ENCODE measurements at regions not wholly inside any gene's neighbourhood (a gene's known extent, or its start where the extent isn't known, plus 50 kb on each side); places are given as distances from the start of the nearest gene placed in this dataset.

GRCh38 chr9:20271723-20272122 lies 350.6 kb downstream of the MLLT3 start:
- Histone ChIP-seq H4K91ac (ENCODE audit: low read depth, low read length, poor library complexity) (no peak overlapping the region), H3K4ac (ENCODE audit: low read length) (no peak overlapping the region), H3K4me2 (ENCODE audit: insufficient read depth, low read length, poor library complexity, severe bottlenecking) (no peak overlapping the region), H2BK15ac (ENCODE audit: low read length) (no peak overlapping the region), H2AK5ac (ENCODE audit: low read depth, low read length) (no peak overlapping the region), H3K18ac (ENCODE audit: low read length) (no peak overlapping the region), H3K36me3 (replicated peaks in 1 of 2; ENCODE audit: control insufficient read depth in 2 of 2, insufficient read depth in 2 of 2, low read length in 2 of 2) (no peaks in the 10 kb centered on the region), H2BK5ac (ENCODE audit: low read length) (no peak overlapping the region), H3K4me3 (ENCODE audit: low read length in 2 of 2) (no peak overlapping the region), H3K27ac (replicated peaks; ENCODE audit: low read length) (no peak overlapping the region), H3K4me1 (ENCODE audit: control insufficient read depth in 2 of 2, insufficient read depth in 1 of 2, low read depth in 1 of 2, low read length in 2 of 2) (peaks cover 0 to 9% of the 10 kb centered on the region in 2 donors), H3K9ac (ENCODE audit: low read depth, low read length, poor library complexity) (no peak overlapping the region), H2AFZ (ENCODE audit: low read length) (no peak overlapping the region), H3K27me3 (ENCODE audit: control insufficient read depth in 3 of 3, insufficient read depth in 3 of 3, low read depth in 1 of 3, low read length in 3 of 3) (no peaks in the 10 kb centered on the region), H3K23ac (ENCODE audit: low read depth, low read length, poor library complexity) (no peak overlapping the region), H2BK120ac (ENCODE audit: low read depth, low read length) (no peak overlapping the region), H3K9me3 (replicated peaks in 1 of 2; ENCODE audit: control insufficient read depth in 2 of 2, insufficient read depth in 1 of 2, low read depth in 1 of 2, low read length in 2 of 2) (no peaks in the 10 kb centered on the region), H3K14ac (ENCODE audit: low read length) (no peak overlapping the region), H4K8ac (ENCODE audit: low read depth, low read length) (no peak overlapping the region), H2BK12ac (ENCODE audit: low read length) (no peak overlapping the region), H3K79me1 (ENCODE audit: low read depth, low read length) (no peaks in the 10 kb centered on the region)
- no CpG with 5 or more reads among the region's 2 CpGs for WGBS, 2 donors (ENCODE audit: extremely low coverage in 2 of 2, insufficient read length in 2 of 2, insufficient replicate concordance in 1 of 2)
- no peak for DNase-seq (ENCODE audit: low spot score)

GRCh38 chr9:20271096-20271495 lies 351.2 kb downstream of the MLLT3 start:
- Histone ChIP-seq H2BK12ac (ENCODE audit: low read length) (no peak overlapping the region), H2AK5ac (ENCODE audit: low read depth, low read length) (no peak overlapping the region), H3K18ac (ENCODE audit: low read length) (no peak overlapping the region), H3K23ac (ENCODE audit: low read depth, low read length, poor library complexity) (no peak overlapping the region), H3K4ac (ENCODE audit: low read length) (no peak overlapping the region), H3K27ac (replicated peaks; ENCODE audit: low read length) (no peak overlapping the region), H4K91ac (ENCODE audit: low read depth, low read length, poor library complexity) (no peak overlapping the region), H3K36me3 (replicated peaks in 1 of 2; ENCODE audit: control insufficient read depth in 2 of 2, insufficient read depth in 2 of 2, low read length in 2 of 2) (no peaks in the 10 kb centered on the region), H3K9ac (ENCODE audit: low read depth, low read length, poor library complexity) (no peak overlapping the region), H2BK120ac (ENCODE audit: low read depth, low read length) (no peak overlapping the region), H3K4me2 (ENCODE audit: insufficient read depth, low read length, poor library complexity, severe bottlenecking) (no peak overlapping the region), H3K4me1 (ENCODE audit: control insufficient read depth in 2 of 2, insufficient read depth in 1 of 2, low read depth in 1 of 2, low read length in 2 of 2) (peaks cover 0 to 9% of the 10 kb centered on the region in 2 donors), H2AFZ (ENCODE audit: low read length) (no peak overlapping the region), H3K4me3 (ENCODE audit: low read length in 2 of 2) (no peak overlapping the region), H3K79me1 (ENCODE audit: low read depth, low read length) (no peaks in the 10 kb centered on the region), H3K9me3 (replicated peaks in 1 of 2; ENCODE audit: control insufficient read depth in 2 of 2, insufficient read depth in 1 of 2, low read depth in 1 of 2, low read length in 2 of 2) (no peaks in the 10 kb centered on the region), H2BK5ac (ENCODE audit: low read length) (no peak overlapping the region), H2BK15ac (ENCODE audit: low read length) (no peak overlapping the region), H4K8ac (ENCODE audit: low read depth, low read length) (no peak overlapping the region), H3K14ac (ENCODE audit: low read length) (no peak overlapping the region), H3K27me3 (ENCODE audit: control insufficient read depth in 3 of 3, insufficient read depth in 3 of 3, low read depth in 1 of 3, low read length in 3 of 3) (no peaks in the 10 kb centered on the region)
- no CpG with 5 or more reads among the region's 1 CpG for WGBS, 2 donors (ENCODE audit: extremely low coverage in 2 of 2, insufficient read length in 2 of 2, insufficient replicate concordance in 1 of 2)
- DNase-seq (ENCODE audit: low spot score): no peak

GRCh38 chr9:20270161-20270560 lies 352.1 kb downstream of the MLLT3 start:
- Histone ChIP-seq H3K14ac (ENCODE audit: low read length) (no peak overlapping the region), H3K4me3 (ENCODE audit: low read length in 2 of 2) (no peak overlapping the region), H2AK5ac (ENCODE audit: low read depth, low read length) (no peak overlapping the region), H3K9ac (ENCODE audit: low read depth, low read length, poor library complexity) (no peak overlapping the region), H3K23ac (ENCODE audit: low read depth, low read length, poor library complexity) (no peak overlapping the region), H3K36me3 (replicated peaks in 1 of 2; ENCODE audit: control insufficient read depth in 2 of 2, insufficient read depth in 2 of 2, low read length in 2 of 2) (no peaks in the 10 kb centered on the region), H4K8ac (ENCODE audit: low read depth, low read length) (no peak overlapping the region), H3K4ac (ENCODE audit: low read length) (no peak overlapping the region), H3K9me3 (replicated peaks in 1 of 2; ENCODE audit: control insufficient read depth in 2 of 2, insufficient read depth in 1 of 2, low read depth in 1 of 2, low read length in 2 of 2) (no peaks in the 10 kb centered on the region), H4K91ac (ENCODE audit: low read depth, low read length, poor library complexity) (no peak overlapping the region), H2AFZ (ENCODE audit: low read length) (no peak overlapping the region), H3K4me1 (ENCODE audit: control insufficient read depth in 2 of 2, insufficient read depth in 1 of 2, low read depth in 1 of 2, low read length in 2 of 2) (peaks cover 0 to 9% of the 10 kb centered on the region in 2 donors), H3K27ac (replicated peaks; ENCODE audit: low read length) (no peak overlapping the region), H3K18ac (ENCODE audit: low read length) (no peak overlapping the region), H2BK5ac (ENCODE audit: low read length) (no peak overlapping the region), H2BK12ac (ENCODE audit: low read length) (no peak overlapping the region), H2BK15ac (ENCODE audit: low read length) (no peak overlapping the region), H3K79me1 (ENCODE audit: low read depth, low read length) (no peaks in the 10 kb centered on the region), H2BK120ac (ENCODE audit: low read depth, low read length) (no peak overlapping the region), H3K27me3 (ENCODE audit: control insufficient read depth in 3 of 3, insufficient read depth in 3 of 3, low read depth in 1 of 3, low read length in 3 of 3) (no peaks in the 10 kb centered on the region), H3K4me2 (ENCODE audit: insufficient read depth, low read length, poor library complexity, severe bottlenecking) (no peak overlapping the region)
- WGBS, 2 donors (ENCODE audit: extremely low coverage in 2 of 2, insufficient read length in 2 of 2, insufficient replicate concordance in 1 of 2): no CpG with 5 or more reads among the region's 1 CpG
- DNase-seq (ENCODE audit: low spot score): no peak

- Histone ChIP-seq H3K27me3 (ENCODE audit: control insufficient read depth in 3 of 3, insufficient read depth in 3 of 3, low read depth in 1 of 3, low read length in 3 of 3) (no peaks in the 10 kb centered on the region), H3K36me3 (replicated peaks in 1 of 2; ENCODE audit: control insufficient read depth in 2 of 2, insufficient read depth in 2 of 2, low read length in 2 of 2) (no peaks in the 10 kb centered on the region), H3K18ac (ENCODE audit: low read length) (no peak overlapping the region), H3K23ac (ENCODE audit: low read depth, low read length, poor library complexity) (no peak overlapping the region), H4K8ac (ENCODE audit: low read depth, low read length) (no peak overlapping the region), H2BK12ac (ENCODE audit: low read length) (no peak overlapping the region), H3K9me3 (replicated peaks in 1 of 2; ENCODE audit: control insufficient read depth in 2 of 2, insufficient read depth in 1 of 2, low read depth in 1 of 2, low read length in 2 of 2) (no peaks in the 10 kb centered on the region), H2BK5ac (ENCODE audit: low read length) (no peak overlapping the region), H3K9ac (ENCODE audit: low read depth, low read length, poor library complexity) (no peak overlapping the region), H3K27ac (replicated peaks; ENCODE audit: low read length) (no peak overlapping the region), H3K79me1 (ENCODE audit: low read depth, low read length) (no peaks in the 10 kb centered on the region), H2AFZ (ENCODE audit: low read length) (no peak overlapping the region), H4K91ac (ENCODE audit: low read depth, low read length, poor library complexity) (no peak overlapping the region), H2BK120ac (ENCODE audit: low read depth, low read length) (no peak overlapping the region), H3K14ac (ENCODE audit: low read length) (no peak overlapping the region), H2BK15ac (ENCODE audit: low read length) (no peak overlapping the region), H2AK5ac (ENCODE audit: low read depth, low read length) (no peak overlapping the region), H3K4me3 (ENCODE audit: low read length in 2 of 2) (no peak overlapping the region), H3K4ac (ENCODE audit: low read length) (no peak overlapping the region), H3K4me2 (ENCODE audit: insufficient read depth, low read length, poor library complexity, severe bottlenecking) (no peak overlapping the region), H3K4me1 (ENCODE audit: control insufficient read depth in 2 of 2, insufficient read depth in 1 of 2, low read depth in 1 of 2, low read length in 2 of 2) (peaks cover 0 to 9% of the 10 kb centered on the region in 2 donors)
- DNase-seq (ENCODE audit: low spot score): no peak
- whole genome bisulfite sequencing, 2 donors (ENCODE audit: extremely low coverage in 2 of 2, insufficient read length in 2 of 2, insufficient replicate concordance in 1 of 2): no CpG with 5 or more reads among the region's 2 CpGs
Measured at GRCh38 chr9:20269620-20270019, 352.7 kb downstream of the MLLT3 start.

Data from neuronal stem cell (in vitro differentiated cells).